GM23248 (cell line): ENCODE measurements at regions not wholly inside any gene's neighbourhood (a gene's known extent, or its start where the extent isn't known, plus 50 kb on each side); places are given as distances from the start of the nearest gene placed in this dataset.

ENCODE experiments used
- EZH2 ChIP-seq: fragments of 200-600 bp; sonication (generic); IDR thresholded peaks from 2 replicates; pipeline ENCODE4 v1.6.1; 2018; ENCODE audit warnings: antibody characterized with exemption, mild to moderate bottlenecking; ENCODE audit not compliant: insufficient read depth, poor library complexity, severe bottlenecking
- EZH2phosphoT487 ChIP-seq: fragments of 200-600 bp; sonication (generic); IDR thresholded peaks from 2 replicates; pipeline ENCODE4 v1.6.1; 2018; ENCODE audit warnings: antibody characterized with exemption, moderate library complexity, mild to moderate bottlenecking, low read depth; ENCODE audit not compliant: insufficient read depth

DNA sequence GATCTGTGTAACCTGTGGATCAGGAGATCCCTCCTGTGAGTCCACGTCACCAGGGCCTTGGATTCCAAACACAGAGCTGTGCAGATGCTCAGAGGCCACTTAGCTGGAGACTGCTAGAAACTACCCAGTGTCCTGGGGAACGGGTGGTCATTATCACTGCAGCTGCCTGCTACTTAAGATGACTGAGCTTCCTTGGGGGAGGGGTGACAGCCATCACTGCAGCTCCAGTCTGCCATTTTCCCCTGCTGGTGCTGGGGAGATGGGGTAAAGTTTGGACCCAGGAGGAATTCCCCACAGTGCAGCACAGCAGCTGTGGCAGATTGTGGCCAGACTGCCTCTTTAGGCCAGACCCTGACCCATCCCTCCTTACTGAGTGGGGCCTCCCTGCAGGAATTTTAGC is 78.8 kb upstream of the VOPP1 start:
- no peak for TF ChIP-seq EZH2phosphoT487
- no peak for TF ChIP-seq EZH2
